SU-DHL-6 (cell line): ENCODE measurements at regions not wholly inside any gene's neighbourhood (a gene's known extent, or its start where the extent isn't known, plus 50 kb on each side); places are given as distances from the start of the nearest gene placed in this dataset.

Experiments
- H2AFZ ChIP-seq: fragments of 200-600 bp; sonication (generic); 2 replicates; pipeline ENCODE4 v1.6.1; 2014; ENCODE audit warnings: low read depth, mild to moderate bottlenecking, moderate library complexity, mixed read lengths, antibody characterized with exemption, low read length; ENCODE audit not compliant: severe bottlenecking
- H3F3A ChIP-seq: fragments of 200-600 bp; shearing (Covaris generic); 2 replicates; pipeline ENCODE4 v1.6.0; 2016; ENCODE audit warnings: antibody characterized with exemption, mild to moderate bottlenecking; ENCODE audit not compliant: insufficient read depth
- H3K27ac ChIP-seq: fragments of 200-600 bp; sonication (generic); 2 replicates; pipeline ENCODE4 v1.5.1; 2016; ENCODE audit warnings: low read depth, mild to moderate bottlenecking, low read length, moderate library complexity, mixed read lengths
- H3K27me3 ChIP-seq: fragments of 200-600 bp; sonication (generic), shearing (Covaris generic); 2 replicates; pipeline ENCODE4 v1.6.0; 2014; ENCODE audit warnings: mild to moderate bottlenecking, low read length
- H3K36me3 ChIP-seq: fragments of 200-600 bp; sonication (generic); 2 replicates; pipeline ENCODE4 v1.6.1; 2014; ENCODE audit warnings: mild to moderate bottlenecking, low read length, mixed read lengths
- H3K4me2 ChIP-seq: fragments of 300-600, 200-600 bp; shearing (Covaris generic), sonication (generic); 2 replicates; pipeline ENCODE4 v1.6.0; 2014; ENCODE audit warnings: low read length, low read depth, mild to moderate bottlenecking; ENCODE audit not compliant: poor library complexity, severe bottlenecking
- H3K4me3 ChIP-seq: fragments of 200-600 bp; sonication (generic); 2 replicates; pipeline ENCODE4 v1.5.1; 2014; ENCODE audit warnings: antibody characterized with exemption, low read length, mild to moderate bottlenecking, mixed read lengths; ENCODE audit not compliant: insufficient read depth, poor library complexity, severe bottlenecking
- H3K79me2 ChIP-seq: fragments of 200-600 bp; sonication (generic); 2 replicates; pipeline ENCODE4 v1.6.1; 2014; ENCODE audit warnings: mild to moderate bottlenecking, low read length, moderate library complexity; ENCODE audit not compliant: insufficient read depth
- H3K9ac ChIP-seq: fragments of 200-600 bp; sonication (generic); 2 replicates; pipeline ENCODE4 v1.7.0; 2014; ENCODE audit warnings: mild to moderate bottlenecking, low read length
- H3K9me2 ChIP-seq: fragments of 200-600 bp; sonication (generic); replicated peaks from 2 replicates; pipeline ENCODE4 v1.6.1; 2014; ENCODE audit warnings: low read length; ENCODE audit not compliant: insufficient read depth
- H3K9me3 ChIP-seq: fragments of 200-600 bp; sonication (generic); 2 replicates; pipeline ENCODE4 v1.6.1; 2014; ENCODE audit warnings: low read length, mixed read lengths; ENCODE audit not compliant: insufficient read depth
- H4K20me1 ChIP-seq: fragments of 200-600 bp; sonication (generic); 2 replicates; pipeline ENCODE4 v1.6.1; 2014; ENCODE audit warnings: low read depth, mild to moderate bottlenecking, antibody characterized with exemption, low read length, moderate library complexity, mixed read lengths
- CTCF ChIP-seq: fragments of 200-600 bp; sonication (generic); IDR thresholded peaks from one replicate; pipeline ENCODE4 v1.5.1; 2017; ENCODE audit warnings: antibody characterized with exemption, mild to moderate bottlenecking, low read length, moderate library complexity; ENCODE audit not compliant: insufficient read depth, poor library complexity, severe bottlenecking
- EZH2phosphoT487 ChIP-seq: fragments of 200-600 bp; sonication (generic), shearing (Covaris generic); conservative IDR thresholded peaks from 2 replicates; pipeline ENCODE4 v1.6.1; 2018; ENCODE audit warnings: mild to moderate bottlenecking, antibody characterized with exemption, low read length, moderate library complexity, mixed read lengths

- no peaks in the 10 kb centered on the region for H3K36me3 ChIP-seq
- no peaks in the 10 kb centered on the region for H3F3A ChIP-seq
- no peaks in the 10 kb centered on the region for H3K9me2 ChIP-seq
- no peaks in the 10 kb centered on the region for H3K79me2 ChIP-seq
- H3K9ac ChIP-seq = no peak overlapping the region
- no peak overlapping the region for H2AFZ ChIP-seq
- TF ChIP-seq EZH2phosphoT487 (no peak), CTCF (no peak)
- no peak overlapping the region for H3K4me3 ChIP-seq
- H3K9me3 ChIP-seq = no peaks in the 10 kb centered on the region
- H3K4me2 ChIP-seq = no peak overlapping the region
- no peak overlapping the region for H3K27ac ChIP-seq
- 0 out of 2 replicates have a peak, but pooled peaks cover 3% of the 10 kb centered on the region for H3K27me3 ChIP-seq
- H4K20me1 ChIP-seq = no peaks in the 10 kb centered on the region
These were observed 113.0 kb downstream of the TMEM30B start for GRCh38 chr14:61168141-61168540.

DNA sequence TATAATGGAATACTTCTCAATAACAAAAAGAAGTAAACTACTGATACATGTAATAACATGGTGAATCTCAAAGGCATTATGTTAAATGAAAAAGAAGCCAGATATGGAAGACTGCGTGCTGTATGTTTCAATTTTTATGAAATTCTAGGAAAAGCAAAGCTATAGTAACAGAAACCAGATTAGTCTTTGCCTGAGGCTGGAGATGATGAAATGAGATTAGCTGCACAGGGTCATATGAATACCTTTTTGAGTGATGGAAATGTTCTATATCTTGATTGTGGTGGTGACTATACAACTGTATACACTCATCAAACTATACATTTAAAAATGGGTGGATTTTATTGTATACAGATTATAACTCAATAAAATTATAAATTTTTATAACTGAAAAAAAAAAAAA is 113.5 kb downstream of the TMEM30B start:
- no peak overlapping the region for H3K9ac ChIP-seq
- no peak overlapping the region for H3K4me3 ChIP-seq
- no peaks in the 10 kb centered on the region for H4K20me1 ChIP-seq
- H3K9me2 ChIP-seq = no peaks in the 10 kb centered on the region
- no peaks in the 10 kb centered on the region for H3K79me2 ChIP-seq
- H3K27ac ChIP-seq = no peak overlapping the region
- TF ChIP-seq EZH2phosphoT487 (no peak), CTCF (no peak)
- H3F3A ChIP-seq = no peaks in the 10 kb centered on the region
- H3K36me3 ChIP-seq = no peaks in the 10 kb centered on the region
- no peaks in the 10 kb centered on the region for H3K9me3 ChIP-seq
- no peak overlapping the region for H3K4me2 ChIP-seq
- H3K27me3 ChIP-seq = 0 out of 2 replicates have a peak, but pooled peaks cover 3% of the 10 kb centered on the region
- no peak overlapping the region for H2AFZ ChIP-seq

GRCh38 chr14:61160798-61161197 is 120.3 kb downstream of the TMEM30B start:
- H3K36me3 ChIP-seq = no peaks in the 10 kb centered on the region
- H4K20me1 ChIP-seq = no peaks in the 10 kb centered on the region
- H3K4me2 ChIP-seq = no peak overlapping the region
- TF ChIP-seq CTCF (no peak), EZH2phosphoT487 (no peak)
- no peak overlapping the region for H2AFZ ChIP-seq
- no peak overlapping the region for H3K9ac ChIP-seq
- no peaks in the 10 kb centered on the region for H3F3A ChIP-seq
- no peak overlapping the region for H3K27ac ChIP-seq
- no peaks in the 10 kb centered on the region for H3K27me3 ChIP-seq
- H3K9me3 ChIP-seq = no peaks in the 10 kb centered on the region
- no peaks in the 10 kb centered on the region for H3K9me2 ChIP-seq
- no peak overlapping the region for H3K4me3 ChIP-seq
- H3K79me2 ChIP-seq = no peaks in the 10 kb centered on the region
